A172 (cell line): ENCODE measurements at regions not wholly inside any gene's neighbourhood (a gene's known extent, or its start where the extent isn't known, plus 50 kb on each side); places are given as distances from the start of the nearest gene placed in this dataset.
"Not testable (repeated sequence)": the region's sequence is repeated elsewhere in the genome, so short reads cannot be mapped to it uniquely, and the experiment has no call there.

Experiments used
- DNase-seq: peaks from one replicate; pipeline ENCODE4 v3.0.0-alpha.2; 2015; ENCODE audit warnings: low spot score

GRCh38 chr6:71589254-71589653 is 297.1 kb upstream of the RIMS1 start:
- no peak for DNase-seq

GRCh38 chr6:71592643-71593042 is 293.7 kb upstream of the RIMS1 start:
- DNase-seq = no peak

GRCh38 chr6:71599359-71599758 is 287.0 kb upstream of the RIMS1 start:
- DNase-seq = no peak

- DNase-seq = peak; percentile 70
Measured at GRCh38 chr6:71602385-71603007, 283.9 kb upstream of the RIMS1 start.

- DNase-seq = no peak
Measured at GRCh38 chr6:71603021-71603420, 283.3 kb upstream of the RIMS1 start.

GRCh38 chr6:71608646-71609045 is 277.7 kb upstream of the RIMS1 start:
- no peak for DNase-seq

- no peak for DNase-seq
Measured at GRCh38 chr6:71619836-71620235, 266.5 kb upstream of the RIMS1 start.

GRCh38 chr6:71621918-71622519 is 264.3 kb upstream of the RIMS1 start:
- DNase-seq = no peak

GRCh38 chr6:71642120-71642519 is 244.2 kb upstream of the RIMS1 start:
- DNase-seq = no peak

- DNase-seq = no peak
Measured at GRCh38 chr6:71642793-71643192, 243.6 kb upstream of the RIMS1 start.

- no peak for DNase-seq
Measured at GRCh38 chr6:71645299-71645698, 241.1 kb upstream of the RIMS1 start.

- no peak for DNase-seq
Measured at GRCh38 chr6:71649915-71650314, 236.4 kb upstream of the RIMS1 start.

- DNase-seq = no peak
Measured at GRCh38 chr6:71651636-71652035, 234.7 kb upstream of the RIMS1 start.

GRCh38 chr6:71656121-71656520 is 230.2 kb upstream of the RIMS1 start:
- DNase-seq = no peak

- no peak for DNase-seq
Measured at GRCh38 chr6:71665931-71666330, 220.4 kb upstream of the RIMS1 start.

- no peak for DNase-seq
Measured at GRCh38 chr6:71672876-71673275, 213.5 kb upstream of the RIMS1 start.

GRCh38 chr6:71675386-71675785 is 211.0 kb upstream of the RIMS1 start:
- no peak for DNase-seq

GRCh38 chr6:71676298-71676697 is 210.1 kb upstream of the RIMS1 start:
- DNase-seq = no peak

- DNase-seq = no peak
Measured at GRCh38 chr6:71678091-71678490, 208.3 kb upstream of the RIMS1 start.

GRCh38 chr6:71681234-71681867 is 205.0 kb upstream of the RIMS1 start:
- DNase-seq = no peak

- DNase-seq = not testable (repeated sequence)
Measured at GRCh38 chr6:71686021-71686677, 200.2 kb upstream of the RIMS1 start.

- no peak for DNase-seq
Measured at GRCh38 chr6:71698702-71699101, 187.6 kb upstream of the RIMS1 start.

- DNase-seq = no peak
Measured at GRCh38 chr6:71706523-71706922, 179.8 kb upstream of the RIMS1 start.
